Adrenal gland (tissue), 5 donors: ENCODE measurements at regions not wholly inside any gene's neighbourhood (a gene's known extent, or its start where the extent isn't known, plus 50 kb on each side); places are given as distances from the start of the nearest gene placed in this dataset.

Source experiments
- CTCF ChIP-seq, 6 experiments: fragments of 450-650 bp in 4 of 6; fragments of 200-600 bp in 2 of 6; sonication (generic) in 1 of 6; IDR thresholded peaks; 1 replicate in 5 of 6; 2 replicates in 1 of 6; pipeline versions ENCODE4 v1.5.1 to v1.8.0; 2016 to 2021; ENCODE audit warnings: antibody characterized with exemption in 6 of 6, mild to moderate bottlenecking in 2 of 6, moderate library complexity in 1 of 6
- POLR2A ChIP-seq, 2 donors: fragments of 450-650 bp; IDR thresholded peaks; one replicate each; pipeline ENCODE4 v1.6.1; 2017; ENCODE audit warnings: antibody characterized with exemption in 2 of 2, mild to moderate bottlenecking in 2 of 2, moderate library complexity in 1 of 2
- donor health status: DM: no; HTN: no; CAD: no.

GRCh38 chr1:199932462-199932861 lies 95.0 kb upstream of the NR5A2 start:
- TF ChIP-seq CTCF (IDR thresholded peaks at IDR 0.05) (no peak), POLR2A (IDR thresholded peaks at IDR 0.05) (no peak)
